Psoas muscle (tissue), 7 donors: ENCODE measurements at regions not wholly inside any gene's neighbourhood (a gene's known extent, or its start where the extent isn't known, plus 50 kb on each side); places are given as distances from the start of the nearest gene placed in this dataset.

Experiments
- ATAC-seq, 4 donors: fragments of 200-7000 bp; cut with Tn5 transposase; one replicate each; pipeline ENCODE4 v1.9.1; 2020; ENCODE audit warnings: moderate library complexity in 3 of 4, mild to moderate bottlenecking in 2 of 4
- DNase-seq, 2 donors: peaks; one replicate each; pipeline ENCODE4 v3.0.0-alpha.2; 2020
- H3K27ac ChIP-seq: fragments of 200-600 bp; one replicate; pipeline ENCODE4 v1.8.0; 2022
- H3K27me3 ChIP-seq, 3 donors: fragments of 200-600 bp in 1 of 3; one replicate each; pipeline versions ENCODE4 v1.6.1 to v1.8.0; 2013 to 2022; ENCODE audit warnings: low read length in 2 of 3, mild to moderate bottlenecking in 2 of 3, moderate library complexity in 1 of 3; ENCODE audit not compliant: insufficient read depth in 3 of 3
- H3K36me3 ChIP-seq, 2 donors: fragments of 200-600 bp in 1 of 2; one replicate each; pipeline versions ENCODE4 v1.6.1 to v1.8.0; 2013 to 2022; ENCODE audit warnings: low read depth in 1 of 2, mild to moderate bottlenecking in 1 of 2, moderate library complexity in 1 of 2; ENCODE audit not compliant: insufficient read depth in 1 of 2
- H3K4me1 ChIP-seq: fragments of 200-600 bp; one replicate; pipeline ENCODE4 v1.8.0; 2022
- H3K4me3 ChIP-seq: fragments of 200-600 bp; one replicate; pipeline ENCODE4 v1.8.0; 2022; ENCODE audit warnings: mild to moderate bottlenecking
- H3K9me3 ChIP-seq: fragments of 200-600 bp; one replicate; pipeline ENCODE4 v1.8.0; 2022
- WGBS, 3 donors: extraction: QIAGEN DNeasy Blood & Tissue Kit; methylation state at CpG; one replicate each; pipeline versions ENCODE4 v1.1.6 to v1.1.7; 2013; 5-methylcytosine and 5-hydroxymethylcytosine counted together
- intact Hi-C, 2 donors: fragments of 100-400 bp; cut with DNase I; formaldehyde crosslinking; loops; one replicate each; pipeline versions ENCODE4 v1.11.0 to v1.14.2; 2022
- TF ChIP-seq, protein P1 (sequence below): fragments of 200-600 bp; IDR thresholded peaks from one replicate; pipeline ENCODE4 v1.8.0; 2022; ENCODE audit warnings: antibody characterized with exemption
- donor health status: healthy with polysubstance abuse.
- donor health status: DM: no; HTN: no; CAD: no; lungs with moderate emphysema.
- donor health status: Bipolar disorder and iron deficiency.
- donor health status: healthy.
- donor health status: DM: yes; HTN: yes; CAD: no.
- donor health status: DM: no; HTN: no; CAD: no.
- donor health status: DM: yes; HTN: yes; CAD: no.

DNA sequence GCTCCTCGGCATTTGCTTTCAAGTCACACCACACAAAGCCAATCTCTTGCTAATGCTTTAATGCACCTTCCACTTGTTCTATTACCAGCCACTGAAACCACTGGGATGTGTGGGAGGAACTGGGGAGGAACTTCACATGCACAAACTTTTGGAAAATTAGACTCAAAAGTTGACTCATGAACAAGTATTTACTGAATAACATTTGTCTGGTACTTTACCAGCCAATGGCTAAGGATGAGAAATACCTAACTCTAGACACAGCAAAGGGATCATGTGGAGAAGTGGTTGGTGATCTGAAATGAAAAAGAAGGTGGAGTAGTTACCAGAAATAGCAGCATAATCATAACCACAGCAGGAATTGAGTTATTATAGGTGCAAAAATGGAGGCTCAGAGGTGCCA is 554.0 kb upstream of the NOX3 start:
- Histone ChIP-seq H3K36me3 (no peaks in the 10 kb centered on the region), H3K9me3 (no peaks in the 10 kb centered on the region), H3K27ac (no peak overlapping the region), H3K4me3 (no peak overlapping the region), H3K4me1 (no peaks in the 10 kb centered on the region), H3K27me3 (no peaks in the 10 kb centered on the region)
- no peak for DNase-seq
- TF ChIP-seq, protein P1, sequence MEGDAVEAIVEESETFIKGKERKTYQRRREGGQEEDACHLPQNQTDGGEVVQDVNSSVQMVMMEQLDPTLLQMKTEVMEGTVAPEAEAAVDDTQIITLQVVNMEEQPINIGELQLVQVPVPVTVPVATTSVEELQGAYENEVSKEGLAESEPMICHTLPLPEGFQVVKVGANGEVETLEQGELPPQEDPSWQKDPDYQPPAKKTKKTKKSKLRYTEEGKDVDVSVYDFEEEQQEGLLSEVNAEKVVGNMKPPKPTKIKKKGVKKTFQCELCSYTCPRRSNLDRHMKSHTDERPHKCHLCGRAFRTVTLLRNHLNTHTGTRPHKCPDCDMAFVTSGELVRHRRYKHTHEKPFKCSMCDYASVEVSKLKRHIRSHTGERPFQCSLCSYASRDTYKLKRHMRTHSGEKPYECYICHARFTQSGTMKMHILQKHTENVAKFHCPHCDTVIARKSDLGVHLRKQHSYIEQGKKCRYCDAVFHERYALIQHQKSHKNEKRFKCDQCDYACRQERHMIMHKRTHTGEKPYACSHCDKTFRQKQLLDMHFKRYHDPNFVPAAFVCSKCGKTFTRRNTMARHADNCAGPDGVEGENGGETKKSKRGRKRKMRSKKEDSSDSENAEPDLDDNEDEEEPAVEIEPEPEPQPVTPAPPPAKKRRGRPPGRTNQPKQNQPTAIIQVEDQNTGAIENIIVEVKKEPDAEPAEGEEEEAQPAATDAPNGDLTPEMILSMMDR = no peak
- ATAC-seq = no peak
- WGBS, 3 donors = 76 to 91% (median 90%) methylated on average over 1 of the region's 1 CpG
- intact Hi-C loops = no loop called here

GRCh38 chr6:156004796-156005195 is 549.2 kb upstream of the NOX3 start:
- TF ChIP-seq, protein P1 = no peak
- no peaks in the 10 kb centered on the region for H3K4me1 ChIP-seq
- H3K4me3 ChIP-seq = no peak overlapping the region
- H3K27ac ChIP-seq = no peak overlapping the region
- H3K36me3 ChIP-seq = no peaks in the 10 kb centered on the region
- DNase-seq (no peak), ATAC-seq (no peak)
- H3K9me3 ChIP-seq = no peaks in the 10 kb centered on the region
- WGBS, 3 donors = 51 to 65% (median 57%) methylated on average over 2 of the region's 2 CpGs
- H3K27me3 ChIP-seq = no peaks in the 10 kb centered on the region
- intact Hi-C loops = no loop called here

DNA sequence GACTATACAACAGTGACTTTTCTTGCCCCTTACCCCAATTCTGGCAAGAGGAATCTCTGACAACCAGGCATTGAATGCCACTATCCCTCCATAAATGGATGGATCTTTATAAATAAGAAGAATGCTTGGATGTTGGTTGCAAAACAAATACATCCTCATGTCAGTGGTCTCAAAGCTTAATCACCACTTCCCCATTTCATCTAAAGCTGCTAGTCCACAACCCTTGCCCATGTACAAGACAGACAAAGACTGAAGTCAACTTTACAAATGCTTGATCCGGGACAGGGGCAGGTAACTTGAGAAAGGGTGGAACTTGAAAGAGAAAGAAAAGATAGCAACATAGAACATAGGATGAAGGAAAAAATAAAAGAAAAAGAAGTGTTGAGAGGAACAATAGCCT is 540.5 kb upstream of the NOX3 start:
- Histone ChIP-seq H3K9me3 (no peaks in the 10 kb centered on the region), H3K27me3 (no peaks in the 10 kb centered on the region), H3K36me3 (no peaks in the 10 kb centered on the region), H3K27ac (no peak overlapping the region), H3K4me1 (no peaks in the 10 kb centered on the region), H3K4me3 (no peak overlapping the region)
- intact Hi-C loops = no loop called here
- ATAC-seq (no peak), DNase-seq (no peak)
- WGBS, 3 donors = 86 to 90% (median 87%) methylated on average over 1 of the region's 1 CpG
- TF ChIP-seq, protein P1 = no peak

- no peaks in the 10 kb centered on the region for H3K4me1 ChIP-seq
These were observed 539.6 kb upstream of the NOX3 start for GRCh38 chr6:155995281-155995680.

DNA sequence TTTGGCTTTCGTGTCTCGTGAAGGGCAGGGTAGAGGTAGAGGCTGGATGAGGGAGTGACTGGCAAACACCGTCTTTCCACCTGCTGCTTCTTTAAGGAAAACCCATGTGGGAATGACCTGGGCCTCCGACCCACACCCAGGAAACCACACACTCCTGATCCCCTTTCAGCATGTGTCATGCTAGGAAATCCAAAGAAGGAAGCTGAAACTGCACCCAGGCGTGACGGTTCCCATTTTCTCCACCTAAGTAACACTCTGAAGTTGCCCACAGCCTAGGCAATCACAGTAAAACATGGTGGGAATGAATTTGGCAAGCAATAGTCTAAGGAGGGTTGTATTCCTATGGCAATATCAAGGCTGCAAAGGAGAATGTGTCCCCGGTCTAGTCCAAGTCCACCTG is 538.4 kb upstream of the NOX3 start:
- 70 to 78% (median 74%) methylated on average over 7 of the region's 7 CpGs for WGBS, 3 donors
- no peak for ATAC-seq

More at GRCh38 chr6:155995281-155995680, 539.6 kb upstream of the NOX3 start:
- Histone ChIP-seq H3K36me3 (no peaks in the 10 kb centered on the region), H3K4me3 (no peak overlapping the region), H3K9me3 (no peaks in the 10 kb centered on the region), H3K27me3 (no peaks in the 10 kb centered on the region), H3K27ac (no peak overlapping the region)
- intact Hi-C loops = no loop called here
- TF ChIP-seq, protein P1 = no peak
- ATAC-seq = no peak
- no peak for DNase-seq
- 90 to 94% (median 92%) methylated on average over 4 of the region's 4 CpGs for WGBS, 3 donors

More for the DNA sequence above, 538.4 kb upstream of the NOX3 start:
- TF ChIP-seq, protein P1 = no peak
- Histone ChIP-seq H3K27ac (no peak overlapping the region), H3K9me3 (no peaks in the 10 kb centered on the region), H3K4me3 (no peak overlapping the region), H3K36me3 (no peaks in the 10 kb centered on the region), H3K4me1 (no peaks in the 10 kb centered on the region), H3K27me3 (no peaks in the 10 kb centered on the region)
- no peak for DNase-seq
- intact Hi-C loops = no loop called here
